Omental fat pad (tissue), 3 donors: ENCODE measurements at regions not wholly inside any gene's neighbourhood (a gene's known extent, or its start where the extent isn't known, plus 50 kb on each side); places are given as distances from the start of the nearest gene placed in this dataset.

Experiments used
- ATAC-seq: fragments of 150-250 bp; one replicate; pipeline ENCODE4 v1.9.1; 2016; ENCODE audit warnings: mild to moderate bottlenecking, moderate library complexity; ENCODE audit not compliant: low FRiP score
- DNase-seq: peaks from one replicate; pipeline ENCODE4 v3.0.0-alpha.2; 2019; ENCODE audit warnings: low spot score
- CTCF ChIP-seq, 3 donors: fragments of 450-650 bp; IDR thresholded peaks; one replicate each; pipeline ENCODE4 v1.5.1; 2016 to 2017; ENCODE audit warnings: antibody characterized with exemption in 3 of 3, mild to moderate bottlenecking in 3 of 3, moderate library complexity in 2 of 3

GRCh38 chr1:57860325-57860724 is 436.5 kb upstream of the DAB1 start:
- ATAC-seq, result no peak
- no peak for TF ChIP-seq CTCF (IDR thresholded peaks at IDR 0.05)

GRCh38 chr1:57858740-57859139 is 434.9 kb upstream of the DAB1 start:
- ATAC-seq, result no peak
- no peak for DNase-seq
- TF ChIP-seq CTCF (IDR thresholded peaks at IDR 0.05), result no peak

More at GRCh38 chr1:57860325-57860724, 436.5 kb upstream of the DAB1 start:
- DNase-seq, result no peak

DNA sequence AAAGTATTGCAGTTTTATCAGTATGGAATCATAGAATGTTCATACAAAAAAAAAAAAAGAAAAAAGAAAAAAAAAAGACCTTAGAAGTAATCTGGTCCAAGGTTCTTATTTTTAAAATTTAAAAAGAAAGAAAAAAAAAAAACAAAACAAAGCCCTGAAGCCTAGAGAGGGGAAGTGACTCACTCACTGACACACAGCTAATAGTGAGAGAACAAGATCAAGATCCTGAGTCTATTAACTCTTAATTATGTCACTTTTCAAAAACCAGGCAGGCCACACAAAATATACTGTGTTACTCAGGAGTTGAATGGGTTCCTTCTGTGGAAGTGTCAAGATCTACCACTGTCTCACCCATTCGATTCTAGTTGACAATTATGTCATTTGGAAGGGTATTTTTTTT is 433.9 kb upstream of the DAB1 start:
- ATAC-seq, result no peak
- TF ChIP-seq CTCF (IDR thresholded peaks at IDR 0.05), result no peak
- DNase-seq, result no peak

GRCh38 chr1:57854436-57854835 is 430.6 kb upstream of the DAB1 start:
- DNase-seq, result no peak
- TF ChIP-seq CTCF (IDR thresholded peaks at IDR 0.05), result no peak
- ATAC-seq, result no peak

GRCh38 chr1:57850176-57850940 is 426.5 kb upstream of the DAB1 start:
- TF ChIP-seq CTCF (IDR thresholded peaks at IDR 0.05), result no peak
- DNase-seq (no peak), ATAC-seq (no peak)

DNA sequence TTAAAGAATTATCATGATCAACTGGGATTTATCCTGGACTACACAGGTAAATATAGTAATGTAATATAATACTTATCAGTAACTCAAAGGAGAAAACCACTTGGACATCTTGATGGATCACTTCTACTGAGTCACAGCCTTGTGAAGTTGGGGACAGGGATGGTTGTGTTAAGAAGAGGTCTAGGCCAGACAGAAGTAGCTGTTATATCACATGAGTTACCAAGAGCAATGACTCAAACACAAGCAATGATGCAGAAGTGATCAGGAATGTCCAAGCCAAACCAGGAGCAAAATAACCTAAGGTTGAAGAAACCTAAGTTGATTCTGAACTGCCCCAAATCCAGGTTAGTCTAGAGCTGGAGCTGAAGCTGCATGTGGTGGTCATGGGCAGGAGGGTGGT is 424.5 kb upstream of the DAB1 start:
- no peak for ATAC-seq
- no peak for TF ChIP-seq CTCF (IDR thresholded peaks at IDR 0.05)
- no peak for DNase-seq

DNA sequence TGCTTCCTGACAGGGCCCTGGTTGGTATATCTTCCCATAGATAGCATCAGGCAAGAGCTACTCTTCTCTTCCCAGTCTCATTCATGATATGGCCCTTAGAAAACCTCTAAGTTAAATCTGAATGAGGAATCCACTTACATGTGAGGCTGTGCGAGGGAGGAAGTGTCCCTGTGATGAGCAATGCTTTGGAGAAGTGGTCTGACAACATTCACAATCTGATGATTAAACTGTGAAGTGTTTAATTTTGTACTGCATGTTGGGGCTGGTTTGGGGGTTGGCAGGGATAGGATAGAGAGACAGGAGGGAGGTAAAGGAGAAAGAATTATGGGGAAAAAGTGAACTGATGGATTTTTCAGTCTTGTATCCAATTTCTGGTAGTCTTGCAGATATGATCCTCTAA is 421.2 kb upstream of the DAB1 start:
- ATAC-seq (no peak), DNase-seq (no peak)
- TF ChIP-seq CTCF (IDR thresholded peaks at IDR 0.05), result no peak
